GM19438 (cell line): ENCODE measurements at regions not wholly inside any gene's neighbourhood (a gene's known extent, or its start where the extent isn't known, plus 50 kb on each side); places are given as distances from the start of the nearest gene placed in this dataset.

Source experiments
- ATAC-seq: cut with Tn5 transposase; IDR thresholded peaks from one replicate; pipeline ENCODE4 v1.9.1; 2021; ENCODE audit warnings: low read depth; ENCODE audit not compliant: unreplicated experiment

- ATAC-seq: no peak
Measured at GRCh38 chr13:73388586-73388985, 329.8 kb downstream of the KLF5 start.

- ATAC-seq: no peak
Measured at GRCh38 chr13:73387318-73387717, 328.5 kb downstream of the KLF5 start.

- ATAC-seq: no peak
Measured at GRCh38 chr13:73385848-73386247, 327.0 kb downstream of the KLF5 start.

GRCh38 chr13:73372666-73373627 lies 314.1 kb downstream of the KLF5 start:
- ATAC-seq: no peak

- no peak for ATAC-seq
Measured at GRCh38 chr13:73370066-73370465, 311.3 kb downstream of the KLF5 start.

GRCh38 chr13:73369095-73369494 lies 310.3 kb downstream of the KLF5 start:
- no peak for ATAC-seq

GRCh38 chr13:73368608-73369007 lies 309.8 kb downstream of the KLF5 start:
- ATAC-seq: no peak

- no peak for ATAC-seq
Measured at GRCh38 chr13:73367886-73368285, 309.1 kb downstream of the KLF5 start.

- no peak for ATAC-seq
Measured at GRCh38 chr13:73366241-73366640, 307.4 kb downstream of the KLF5 start.

GRCh38 chr13:73365681-73366080 lies 306.9 kb downstream of the KLF5 start:
- no peak for ATAC-seq

GRCh38 chr13:73365252-73365651 lies 306.4 kb downstream of the KLF5 start:
- ATAC-seq: no peak

GRCh38 chr13:73364736-73365135 lies 305.9 kb downstream of the KLF5 start:
- ATAC-seq: no peak

GRCh38 chr13:73358606-73359095 lies 299.8 kb downstream of the KLF5 start:
- ATAC-seq: no peak

- ATAC-seq: no peak
Measured at GRCh38 chr13:73355134-73355533, 296.3 kb downstream of the KLF5 start.

- ATAC-seq: no peak
Measured at GRCh38 chr13:73351730-73352129, 292.9 kb downstream of the KLF5 start.

- ATAC-seq: no peak
Measured at GRCh38 chr13:73341748-73342147, 282.9 kb downstream of the KLF5 start.

GRCh38 chr13:73340069-73340468 lies 281.3 kb downstream of the KLF5 start:
- no peak for ATAC-seq

GRCh38 chr13:73339086-73339485 lies 280.3 kb downstream of the KLF5 start:
- ATAC-seq: no peak

- ATAC-seq: no peak
Measured at GRCh38 chr13:73338389-73338788, 279.6 kb downstream of the KLF5 start.

- no peak for ATAC-seq
Measured at GRCh38 chr13:73337532-73337931, 278.7 kb downstream of the KLF5 start.

- ATAC-seq: no peak
Measured at GRCh38 chr13:73336773-73337172, 278.0 kb downstream of the KLF5 start.

GRCh38 chr13:73335944-73336343 lies 277.1 kb downstream of the KLF5 start:
- no peak for ATAC-seq
